K562 (cell line): ENCODE measurements at regions not wholly inside any gene's neighbourhood (a gene's known extent, or its start where the extent isn't known, plus 50 kb on each side); places are given as distances from the start of the nearest gene placed in this dataset.

Experiments used
- ATAC-seq: fragments of 200-7000 bp; cut with Tn5 transposase; 3 replicates; pipeline ENCODE4 v1.9.1; 2020; ENCODE audit warnings: moderate library complexity
- BruUV-seq: library from RNA; stranded (reverse); fragments of 400-500 nt; replicated peaks from 2 replicates; lab custom pipeline; 2021; lab: Mats Ljungman, UMichigan
- CTCF ChIA-PET: fragments of 300-600 bp; formaldehyde crosslinking; extraction: SDS; loops from one replicate; lab custom pipeline; 2021; ENCODE audit warnings: low intra/inter-chr PET ratio; lab: Yijun Ruan, JAX
- POLR2A ChIA-PET: fragments of 300-600, 350-650 bp; sonication (Branson Sonifier 250); formaldehyde crosslinking; extraction: SDS; loops from one replicate; lab custom pipeline; 2021; ENCODE audit warnings: antibody characterized with exemption, inconsistent platforms; lab: Yijun Ruan, JAX
- DNase-seq, 4 experiments: peaks; one replicate each; pipeline versions ENCODE4 v3.0.0 to v3.0.0-alpha.2; 2011 to 2018; ENCODE audit warnings: low spot score in 3 of 4, mixed read lengths in 3 of 4; ENCODE audit errors: extremely low read depth in 1 of 4
- FAIRE-seq: peaks from 2 replicates; lab custom pipeline; 2011; peaks lifted over from hg19 to GRCh38; lab: Jason Lieb, UNC
- H2AFZ ChIP-seq: 2 replicates; pipeline ENCODE4 v1.6.0; 2011; ENCODE audit warnings: low read depth, low read length, control low read depth, inconsistent platforms
- H3K27ac ChIP-seq: fragments of 200-600 bp; 3 replicates; pipeline ENCODE4 v1.8.0; 2011; ENCODE audit warnings: low read depth, mild to moderate bottlenecking, control low read depth, inconsistent platforms, low read length, moderate library complexity, mixed read lengths; ENCODE audit errors: extremely low read depth
- H3K27me3 ChIP-seq, 2 experiments: fragments of 300-600 bp in 1 of 2; 2 replicates in 1 of 2; 3 replicates in 1 of 2; pipeline versions ENCODE4 v1.6.0 to v1.8.0; 2011; ENCODE audit warnings: inconsistent platforms in 2 of 2, low read length in 2 of 2, mild to moderate bottlenecking in 1 of 2, mixed read lengths in 1 of 2, moderate library complexity in 1 of 2; ENCODE audit not compliant: control insufficient read depth in 2 of 2, insufficient read depth in 2 of 2
- H3K36me3 ChIP-seq: fragments of 300-600 bp; 3 replicates; pipeline ENCODE4 v1.8.0; 2011; ENCODE audit warnings: mild to moderate bottlenecking, low read length, inconsistent platforms; ENCODE audit not compliant: control insufficient read depth, insufficient read depth
- H3K4me1 ChIP-seq, 2 experiments: fragments of 200-600 bp in 1 of 2; replicated peaks in 1 of 2; 2 replicates in 1 of 2; 3 replicates in 1 of 2; pipeline versions ENCODE4 v1.5.1 to v1.8.0; 2011; ENCODE audit warnings: inconsistent platforms in 2 of 2, low read length in 2 of 2, mild to moderate bottlenecking in 1 of 2, mixed read lengths in 1 of 2, moderate library complexity in 1 of 2; ENCODE audit not compliant: control insufficient read depth in 2 of 2, insufficient read depth in 2 of 2
- H3K4me2 ChIP-seq: 2 replicates; pipeline ENCODE4 v1.6.1; 2011; ENCODE audit warnings: low read length, control low read depth, inconsistent platforms, mixed read lengths; ENCODE audit not compliant: insufficient read depth
- H3K4me3 ChIP-seq: fragments of 200-600 bp; sonication (generic), shearing (Covaris generic); 2 replicates; pipeline ENCODE4 v1.5.1; 2016; ENCODE audit warnings: control low read depth, inconsistent platforms
- H3K79me2 ChIP-seq: fragments of 200-600 bp; 3 replicates; pipeline ENCODE4 v1.8.0; 2011; ENCODE audit warnings: low read length, inconsistent platforms; ENCODE audit not compliant: control insufficient read depth, insufficient read depth
- H3K9ac ChIP-seq, 2 experiments: 2 replicates each; pipeline versions ENCODE4 v1.6.0 to v1.6.1; 2011; ENCODE audit warnings: low read depth in 2 of 2, low read length in 2 of 2, control low read depth in 1 of 2, inconsistent platforms in 1 of 2, mild to moderate bottlenecking in 1 of 2, mixed read lengths in 1 of 2; ENCODE audit not compliant: insufficient read depth in 1 of 2
- H3K9me1 ChIP-seq: one replicate; pipeline ENCODE4 v1.6.0; 2011; ENCODE audit warnings: inconsistent platforms, mild to moderate bottlenecking, low read length, moderate library complexity; ENCODE audit not compliant: control insufficient read depth, insufficient read depth
- H3K9me3 ChIP-seq: replicated peaks from 2 replicates; pipeline ENCODE4 v1.5.1; 2011; ENCODE audit warnings: low read depth, low read length, inconsistent platforms; ENCODE audit not compliant: control insufficient read depth, insufficient read depth
- H4K20me1 ChIP-seq: replicated peaks from 2 replicates; pipeline ENCODE4 v1.6.1; 2011; ENCODE audit warnings: low read length, inconsistent platforms, mixed read lengths; ENCODE audit not compliant: control insufficient read depth, insufficient read depth
- CUX1 ChIP-seq: fragments of 200-800 bp; sonication (Bioruptor generic); IDR thresholded peaks from 2 replicates; pipeline ENCODE4 v1.6.1; 2016; ENCODE audit warnings: missing genetic modification characterization, missing compliant biosample characterization
- ILF3 ChIP-seq: fragments of 450-650 bp; IDR thresholded peaks from 2 replicates; pipeline ENCODE4 v1.6.1; 2018; ENCODE audit warnings: antibody characterized with exemption, mild to moderate bottlenecking, moderate library complexity, borderline replicate concordance
- MAFF ChIP-seq: IDR thresholded peaks from 2 replicates; pipeline ENCODE4 v1.6.1; 2012; ENCODE audit warnings: low read length, improper control_type of control experiment
- PCBP1 ChIP-seq: fragments of 200-400 bp; formaldehyde crosslinking; IDR thresholded peaks from 2 replicates; pipeline ENCODE4 v1.6.1; 2018; ENCODE audit warnings: mild to moderate bottlenecking, low read depth, low read length; ENCODE audit not compliant: poor library complexity, severe bottlenecking
- POLR2H ChIP-seq: IDR thresholded peaks from 2 replicates; pipeline ENCODE4 v1.6.1; 2016; ENCODE audit warnings: missing genetic modification characterization, low read depth, mild to moderate bottlenecking, control low read depth, missing compliant biosample characterization, moderate library complexity
- SMARCA4 ChIP-seq: fragments of 450-650 bp; IDR thresholded peaks from 2 replicates; pipeline ENCODE4 v1.6.1; 2016
- TFE3 ChIP-seq: fragments of 450-650 bp; formaldehyde crosslinking; IDR thresholded peaks from 2 replicates; pipeline ENCODE4 v1.4.0; 2020; ENCODE audit warnings: mild to moderate bottlenecking, mixed read lengths
- ZHX1 ChIP-seq: fragments of 150-350 bp; conservative IDR thresholded peaks from 2 replicates; pipeline ENCODE4 v1.6.1; 2014; ENCODE audit warnings: low read length
- ZNF121 ChIP-seq: sonication (generic); formaldehyde crosslinking; conservative IDR thresholded peaks from 2 replicates; pipeline ENCODE4 v1.8.0; 2022; ENCODE audit warnings: missing genetic modification reagents
- ZNF253 ChIP-seq: fragments of 250-450 bp; sonication (Bioruptor Pico); conservative IDR thresholded peaks from 2 replicates; pipeline ENCODE4 v1.6.1; 2021; ENCODE audit warnings: mild to moderate bottlenecking
- ZNF512 ChIP-seq: IDR thresholded peaks from 2 replicates; pipeline ENCODE4 v1.6.1; 2016; ENCODE audit warnings: missing genetic modification characterization, missing compliant biosample characterization
- ZNF785 ChIP-seq: fragments of 250-450 bp; sonication (Bioruptor Pico); IDR thresholded peaks from 2 replicates; pipeline ENCODE4 v1.4.0; 2020; ENCODE audit warnings: mild to moderate bottlenecking
- WGBS: fragments of 100-300 bp; shearing (Covaris generic); methylation state at CpG from one replicate; pipeline ENCODE4 v1.1.6; 2016; ENCODE audit warnings: low coverage, mixed read lengths; ENCODE audit not compliant: insufficient coverage; ENCODE audit errors: missing lambda C conversion rate; 5-methylcytosine and 5-hydroxymethylcytosine counted together
- in situ Hi-C: fragments of 300-500 bp; cut with MboI; formaldehyde crosslinking; loops from 4 replicates; pipeline ENCODE4 v1.15.0; 2018; ENCODE audit warnings: inconsistent platforms, mixed read lengths
- intact Hi-C: fragments of 100-400 bp; cut with micrococcal nuclease; formaldehyde crosslinking; loops from 2 replicates; pipeline ENCODE4 v1.14.2; 2022

- no peak for DNase-seq
- no peak for ATAC-seq
- Histone ChIP-seq H3K36me3 (no peaks in the 10 kb centered on the region), H3K4me2 (no peak overlapping the region), H4K20me1 (no peaks in the 10 kb centered on the region), H3K9me3 (no peaks in the 10 kb centered on the region), H3K4me3 (no peak overlapping the region), H3K27ac (no peak overlapping the region), H3K9ac (no peak overlapping the region), H3K9me1 (no peaks in the 10 kb centered on the region), H3K79me2 (no peaks in the 10 kb centered on the region), H3K27me3 (no peaks in the 10 kb centered on the region), H3K4me1 (no peaks in the 10 kb centered on the region), H2AFZ (no peak overlapping the region)
- BruUV-seq = no TSS peak
- WGBS = 5% methylated on average over 3 of the region's 4 CpGs
- intact Hi-C loops = no loop called here
- ChIA-PET POLR2A (no interaction called here), CTCF (no interaction called here)
- no peak for FAIRE-seq
- in situ Hi-C loops = no loop called here
- TF ChIP-seq ILF3 = no peak
- no peak for TF ChIP-seq ZNF512
- TF ChIP-seq POLR2H (tag) = no peak
- TF ChIP-seq MAFF = no peak
- no peak for TF ChIP-seq ZNF121 (CRISPR knock-in tag)
- no peak for TF ChIP-seq SMARCA4
- TF ChIP-seq CUX1 = no peak
- no peak for TF ChIP-seq PCBP1
- no peak for TF ChIP-seq TFE3 (CRISPR knock-in tag)
- TF ChIP-seq ZNF253 = no peak
- no peak for TF ChIP-seq ZNF785 (CRISPR knock-in tag)
- TF ChIP-seq ZHX1 = no peak
Observed at GRCh38 chr13:76804801-76805200, 81.4 kb downstream of the KCTD12 start.
